ENCODE measurements at regions not wholly inside any gene's neighbourhood (a gene's known extent, or its start where the extent isn't known, plus 50 kb on each side); places are given as distances from the start of the nearest gene placed in this dataset.

DNA sequence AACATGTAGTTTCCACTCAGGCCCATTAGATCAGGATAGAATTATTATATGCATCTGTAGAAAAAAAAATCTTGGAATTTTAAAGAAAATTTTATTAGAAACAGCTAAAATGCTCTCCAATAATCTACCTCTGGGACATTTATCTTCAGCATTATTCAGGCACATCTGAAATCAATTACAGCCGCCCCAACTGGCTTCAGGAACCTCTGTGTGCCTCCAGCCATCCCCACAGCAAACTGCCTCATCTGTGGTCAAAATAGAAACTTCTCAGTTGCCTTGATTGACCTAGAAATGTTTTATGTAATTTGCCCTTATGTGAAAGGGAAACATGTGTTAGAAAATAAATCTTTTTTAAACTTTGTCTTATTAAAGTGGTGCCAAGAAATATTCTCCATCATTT is 120.1 kb upstream of the LPAR1 start:
- TF ChIP-seq, protein P1, sequence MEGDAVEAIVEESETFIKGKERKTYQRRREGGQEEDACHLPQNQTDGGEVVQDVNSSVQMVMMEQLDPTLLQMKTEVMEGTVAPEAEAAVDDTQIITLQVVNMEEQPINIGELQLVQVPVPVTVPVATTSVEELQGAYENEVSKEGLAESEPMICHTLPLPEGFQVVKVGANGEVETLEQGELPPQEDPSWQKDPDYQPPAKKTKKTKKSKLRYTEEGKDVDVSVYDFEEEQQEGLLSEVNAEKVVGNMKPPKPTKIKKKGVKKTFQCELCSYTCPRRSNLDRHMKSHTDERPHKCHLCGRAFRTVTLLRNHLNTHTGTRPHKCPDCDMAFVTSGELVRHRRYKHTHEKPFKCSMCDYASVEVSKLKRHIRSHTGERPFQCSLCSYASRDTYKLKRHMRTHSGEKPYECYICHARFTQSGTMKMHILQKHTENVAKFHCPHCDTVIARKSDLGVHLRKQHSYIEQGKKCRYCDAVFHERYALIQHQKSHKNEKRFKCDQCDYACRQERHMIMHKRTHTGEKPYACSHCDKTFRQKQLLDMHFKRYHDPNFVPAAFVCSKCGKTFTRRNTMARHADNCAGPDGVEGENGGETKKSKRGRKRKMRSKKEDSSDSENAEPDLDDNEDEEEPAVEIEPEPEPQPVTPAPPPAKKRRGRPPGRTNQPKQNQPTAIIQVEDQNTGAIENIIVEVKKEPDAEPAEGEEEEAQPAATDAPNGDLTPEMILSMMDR (IDR thresholded peaks at IDR 0.05; ENCODE audit: low read depth, low read length, missing input control): no peak
- TF ChIP-seq, protein P2, sequence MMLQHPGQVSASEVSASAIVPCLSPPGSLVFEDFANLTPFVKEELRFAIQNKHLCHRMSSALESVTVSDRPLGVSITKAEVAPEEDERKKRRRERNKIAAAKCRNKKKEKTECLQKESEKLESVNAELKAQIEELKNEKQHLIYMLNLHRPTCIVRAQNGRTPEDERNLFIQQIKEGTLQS (IDR thresholded peaks at IDR 0.05): no peak
- TF ChIP-seq, protein P3, sequence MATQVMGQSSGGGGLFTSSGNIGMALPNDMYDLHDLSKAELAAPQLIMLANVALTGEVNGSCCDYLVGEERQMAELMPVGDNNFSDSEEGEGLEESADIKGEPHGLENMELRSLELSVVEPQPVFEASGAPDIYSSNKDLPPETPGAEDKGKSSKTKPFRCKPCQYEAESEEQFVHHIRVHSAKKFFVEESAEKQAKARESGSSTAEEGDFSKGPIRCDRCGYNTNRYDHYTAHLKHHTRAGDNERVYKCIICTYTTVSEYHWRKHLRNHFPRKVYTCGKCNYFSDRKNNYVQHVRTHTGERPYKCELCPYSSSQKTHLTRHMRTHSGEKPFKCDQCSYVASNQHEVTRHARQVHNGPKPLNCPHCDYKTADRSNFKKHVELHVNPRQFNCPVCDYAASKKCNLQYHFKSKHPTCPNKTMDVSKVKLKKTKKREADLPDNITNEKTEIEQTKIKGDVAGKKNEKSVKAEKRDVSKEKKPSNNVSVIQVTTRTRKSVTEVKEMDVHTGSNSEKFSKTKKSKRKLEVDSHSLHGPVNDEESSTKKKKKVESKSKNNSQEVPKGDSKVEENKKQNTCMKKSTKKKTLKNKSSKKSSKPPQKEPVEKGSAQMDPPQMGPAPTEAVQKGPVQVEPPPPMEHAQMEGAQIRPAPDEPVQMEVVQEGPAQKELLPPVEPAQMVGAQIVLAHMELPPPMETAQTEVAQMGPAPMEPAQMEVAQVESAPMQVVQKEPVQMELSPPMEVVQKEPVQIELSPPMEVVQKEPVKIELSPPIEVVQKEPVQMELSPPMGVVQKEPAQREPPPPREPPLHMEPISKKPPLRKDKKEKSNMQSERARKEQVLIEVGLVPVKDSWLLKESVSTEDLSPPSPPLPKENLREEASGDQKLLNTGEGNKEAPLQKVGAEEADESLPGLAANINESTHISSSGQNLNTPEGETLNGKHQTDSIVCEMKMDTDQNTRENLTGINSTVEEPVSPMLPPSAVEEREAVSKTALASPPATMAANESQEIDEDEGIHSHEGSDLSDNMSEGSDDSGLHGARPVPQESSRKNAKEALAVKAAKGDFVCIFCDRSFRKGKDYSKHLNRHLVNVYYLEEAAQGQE (IDR thresholded peaks at IDR 0.05): no peak
- TF ChIP-seq, protein P4, sequence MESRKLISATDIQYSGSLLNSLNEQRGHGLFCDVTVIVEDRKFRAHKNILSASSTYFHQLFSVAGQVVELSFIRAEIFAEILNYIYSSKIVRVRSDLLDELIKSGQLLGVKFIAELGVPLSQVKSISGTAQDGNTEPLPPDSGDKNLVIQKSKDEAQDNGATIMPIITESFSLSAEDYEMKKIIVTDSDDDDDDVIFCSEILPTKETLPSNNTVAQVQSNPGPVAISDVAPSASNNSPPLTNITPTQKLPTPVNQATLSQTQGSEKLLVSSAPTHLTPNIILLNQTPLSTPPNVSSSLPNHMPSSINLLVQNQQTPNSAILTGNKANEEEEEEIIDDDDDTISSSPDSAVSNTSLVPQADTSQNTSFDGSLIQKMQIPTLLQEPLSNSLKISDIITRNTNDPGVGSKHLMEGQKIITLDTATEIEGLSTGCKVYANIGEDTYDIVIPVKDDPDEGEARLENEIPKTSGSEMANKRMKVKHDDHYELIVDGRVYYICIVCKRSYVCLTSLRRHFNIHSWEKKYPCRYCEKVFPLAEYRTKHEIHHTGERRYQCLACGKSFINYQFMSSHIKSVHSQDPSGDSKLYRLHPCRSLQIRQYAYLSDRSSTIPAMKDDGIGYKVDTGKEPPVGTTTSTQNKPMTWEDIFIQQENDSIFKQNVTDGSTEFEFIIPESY (IDR thresholded peaks at IDR 0.05): no peak
- TF ChIP-seq YY1 (IDR thresholded peaks at IDR 0.05): no peak
- no peak for TF ChIP-seq EGR1 (IDR thresholded peaks at IDR 0.05; ENCODE audit: low read depth in 2 of 2)
- TF ChIP-seq RAD21 (IDR thresholded peaks at IDR 0.05): no peak
- TF ChIP-seq, protein P5, sequence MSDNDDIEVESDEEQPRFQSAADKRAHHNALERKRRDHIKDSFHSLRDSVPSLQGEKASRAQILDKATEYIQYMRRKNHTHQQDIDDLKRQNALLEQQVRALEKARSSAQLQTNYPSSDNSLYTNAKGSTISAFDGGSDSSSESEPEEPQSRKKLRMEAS (IDR thresholded peaks at IDR 0.05): no peak
- no peak for TF ChIP-seq GABPA (IDR thresholded peaks at IDR 0.05 in 1 of 2, conservative IDR thresholded peaks at IDR 0.05 in 1 of 2)

Measured in liver (tissue), 3 donors.